AML-193 (cell line): ENCODE measurements at regions not wholly inside any gene's neighbourhood (a gene's known extent, or its start where the extent isn't known, plus 50 kb on each side); places are given as distances from the start of the nearest gene placed in this dataset.
"Not testable (repeated sequence)": the region's sequence is repeated elsewhere in the genome, so short reads cannot be mapped to it uniquely, and the experiment has no call there.

ENCODE experiments used
- DNase-seq, 2 experiments: peaks; one replicate each; lab custom pipeline; 2025; lab: John Stamatoyannopoulos, UW

- DNase-seq: no peak
These were observed 746.1 kb upstream of the EPHA5 start for GRCh38 chr4:66416425-66416824.

GRCh38 chr4:66404141-66404540 is 733.9 kb upstream of the EPHA5 start:
- no peak for DNase-seq

- DNase-seq: no peak
These were observed 706.6 kb upstream of the EPHA5 start for GRCh38 chr4:66376921-66377320.

- DNase-seq: no peak
These were observed 706.1 kb upstream of the EPHA5 start for GRCh38 chr4:66376396-66376795.

GRCh38 chr4:66373268-66373667 is 703.0 kb upstream of the EPHA5 start:
- DNase-seq: no peak

- no peak for DNase-seq
These were observed 702.4 kb upstream of the EPHA5 start for GRCh38 chr4:66372706-66373105.

- DNase-seq: no peak
These were observed 696.9 kb upstream of the EPHA5 start for GRCh38 chr4:66367043-66367660.

DNA sequence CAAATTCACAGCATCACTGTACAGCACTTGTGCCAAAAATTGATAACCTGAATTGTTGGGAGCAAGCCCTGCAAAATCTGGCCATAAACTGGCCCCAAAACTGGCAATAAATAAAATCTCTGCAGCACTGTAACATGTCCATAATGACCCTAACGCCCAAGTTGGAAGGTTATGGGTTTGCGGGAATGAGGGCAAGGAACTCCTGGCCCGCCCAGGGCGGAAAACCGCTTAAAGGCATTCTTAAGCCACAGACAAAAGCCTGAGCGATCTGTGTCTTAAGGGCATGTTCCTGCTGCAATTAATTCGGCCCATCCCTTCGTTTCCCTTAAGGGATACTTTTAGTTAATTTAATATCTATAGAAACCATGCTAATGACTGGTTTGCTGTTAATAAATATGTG is 690.1 kb upstream of the EPHA5 start:
- DNase-seq: not testable (repeated sequence)

GRCh38 chr4:66357316-66357715 is 687.0 kb upstream of the EPHA5 start:
- no peak for DNase-seq

GRCh38 chr4:66355328-66355727 is 685.0 kb upstream of the EPHA5 start:
- DNase-seq: no peak

- DNase-seq: no peak
These were observed 681.5 kb upstream of the EPHA5 start for GRCh38 chr4:66351761-66352160.

- no peak for DNase-seq
These were observed 670.1 kb upstream of the EPHA5 start for GRCh38 chr4:66340286-66340893.

GRCh38 chr4:66339007-66339406 is 668.7 kb upstream of the EPHA5 start:
- DNase-seq: no peak

GRCh38 chr4:66331761-66332160 is 661.5 kb upstream of the EPHA5 start:
- DNase-seq: no peak

- DNase-seq: no peak
These were observed 659.8 kb upstream of the EPHA5 start for GRCh38 chr4:66330125-66330524.

- DNase-seq: no peak
These were observed 658.7 kb upstream of the EPHA5 start for GRCh38 chr4:66328803-66329574.

GRCh38 chr4:66307641-66308438 is 637.6 kb upstream of the EPHA5 start:
- DNase-seq: no peak

GRCh38 chr4:66300336-66300934 is 630.1 kb upstream of the EPHA5 start:
- no peak for DNase-seq

DNA sequence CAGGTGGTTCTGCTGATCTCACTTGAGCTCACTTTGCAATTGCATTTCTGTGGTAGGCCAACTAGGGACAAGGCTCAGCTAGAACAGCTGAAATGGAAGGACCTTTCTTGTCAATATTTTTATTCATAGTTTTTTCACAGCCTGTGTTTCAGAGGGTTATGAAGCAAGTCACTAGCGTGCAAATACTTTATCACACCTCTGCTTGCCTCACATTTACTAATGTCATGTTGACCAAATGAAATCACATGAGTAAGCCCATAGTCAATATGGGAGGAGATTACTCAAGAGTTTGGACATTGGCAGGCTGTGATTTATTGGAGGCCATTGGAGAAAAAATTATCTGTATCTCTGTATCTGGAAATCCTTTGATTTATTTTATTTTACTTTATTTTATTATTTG is 628.3 kb upstream of the EPHA5 start:
- DNase-seq: no peak

DNA sequence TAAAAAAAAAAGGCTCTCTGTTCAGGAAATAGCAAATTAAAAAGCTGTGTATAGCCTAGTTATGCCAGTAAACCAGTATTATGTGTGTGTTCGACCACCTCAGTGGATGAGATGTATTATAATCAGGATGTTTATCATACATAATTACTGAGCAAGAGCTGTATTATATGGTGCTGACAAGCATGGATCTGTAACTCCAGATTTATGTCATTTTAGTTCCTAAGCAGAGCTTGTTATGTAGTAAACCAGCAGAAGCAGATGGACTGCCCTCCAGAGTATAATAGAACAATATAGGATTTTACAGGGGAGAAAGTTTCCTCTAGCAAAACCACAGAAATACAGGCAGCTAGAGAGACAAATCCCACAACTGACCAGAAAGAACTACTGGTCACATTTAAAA is 627.4 kb upstream of the EPHA5 start:
- DNase-seq: no peak

GRCh38 chr4:66294638-66295037 is 624.3 kb upstream of the EPHA5 start:
- no peak for DNase-seq

DNA sequence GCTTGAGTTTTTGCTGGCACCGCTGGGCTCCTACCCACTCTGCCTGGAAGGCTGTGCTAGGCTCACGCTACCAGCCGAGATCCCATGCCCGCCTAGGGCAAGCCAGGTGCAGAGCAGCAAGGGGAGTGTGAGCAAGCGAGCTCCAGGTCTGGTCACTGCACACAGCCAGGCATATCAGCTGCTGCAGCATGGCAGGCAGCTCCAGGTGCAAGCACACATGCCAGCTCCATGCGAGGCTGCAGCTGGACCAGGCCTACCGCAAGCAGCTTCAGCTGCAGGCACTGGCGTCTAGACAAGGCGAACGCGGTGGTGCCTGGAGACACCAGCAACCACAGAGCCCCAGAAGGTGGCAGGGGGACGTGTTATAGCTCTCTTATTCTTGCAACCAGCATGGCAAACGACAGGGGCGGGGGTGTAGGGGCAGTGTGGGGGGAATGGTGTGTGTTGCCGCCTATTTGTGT is 614.7 kb upstream of the EPHA5 start:
- no peak for DNase-seq
